Sigmoid colon (tissue), 4 donors: ENCODE measurements at regions not wholly inside any gene's neighbourhood (a gene's known extent, or its start where the extent isn't known, plus 50 kb on each side); places are given as distances from the start of the nearest gene placed in this dataset.

Experiments used
- POLR2A ChIP-seq, 2 donors: fragments of 450-650 bp; IDR thresholded peaks; one replicate each; pipeline ENCODE4 v1.6.1; 2016; ENCODE audit warnings: antibody characterized with exemption in 2 of 2, mild to moderate bottlenecking in 2 of 2, moderate library complexity in 2 of 2
- POLR2AphosphoS5 ChIP-seq, 4 donors: sonication (generic); formaldehyde crosslinking; IDR thresholded peaks; one replicate each; pipeline ENCODE4 v1.6.1; 2017; ENCODE audit warnings: antibody characterized with exemption in 4 of 4
- TF ChIP-seq, protein P1 (sequence below), 4 experiments: fragments of 450-650 bp in 3 of 4; fragments of 200-600 bp in 1 of 4; IDR thresholded peaks; one replicate each; pipeline ENCODE4 v1.5.1; 2016 to 2019; ENCODE audit warnings: antibody characterized with exemption in 4 of 4, mild to moderate bottlenecking in 3 of 4, moderate library complexity in 2 of 4

DNA sequence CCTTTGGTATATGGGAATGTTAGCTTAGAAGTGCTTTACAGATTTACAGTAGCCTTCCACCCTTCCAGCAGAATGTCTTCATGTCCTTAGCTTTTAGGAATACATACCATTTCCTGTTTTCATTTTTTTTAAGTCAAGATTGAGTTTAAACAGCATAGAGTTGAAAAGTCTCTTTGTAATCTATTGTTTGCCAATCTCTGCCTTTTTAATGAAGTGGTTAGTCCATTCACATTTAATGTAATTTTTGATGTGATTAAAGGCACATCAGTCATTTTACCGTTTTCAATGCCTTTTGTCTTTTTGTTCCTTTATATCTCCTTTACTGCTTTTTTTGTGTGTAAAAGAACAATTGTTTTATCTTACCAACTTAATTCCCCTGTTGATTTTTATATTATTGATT is 233.4 kb upstream of the SMIM21 start:
- no peak for TF ChIP-seq POLR2AphosphoS5 (IDR thresholded peaks at IDR 0.05)
- TF ChIP-seq, protein P1, sequence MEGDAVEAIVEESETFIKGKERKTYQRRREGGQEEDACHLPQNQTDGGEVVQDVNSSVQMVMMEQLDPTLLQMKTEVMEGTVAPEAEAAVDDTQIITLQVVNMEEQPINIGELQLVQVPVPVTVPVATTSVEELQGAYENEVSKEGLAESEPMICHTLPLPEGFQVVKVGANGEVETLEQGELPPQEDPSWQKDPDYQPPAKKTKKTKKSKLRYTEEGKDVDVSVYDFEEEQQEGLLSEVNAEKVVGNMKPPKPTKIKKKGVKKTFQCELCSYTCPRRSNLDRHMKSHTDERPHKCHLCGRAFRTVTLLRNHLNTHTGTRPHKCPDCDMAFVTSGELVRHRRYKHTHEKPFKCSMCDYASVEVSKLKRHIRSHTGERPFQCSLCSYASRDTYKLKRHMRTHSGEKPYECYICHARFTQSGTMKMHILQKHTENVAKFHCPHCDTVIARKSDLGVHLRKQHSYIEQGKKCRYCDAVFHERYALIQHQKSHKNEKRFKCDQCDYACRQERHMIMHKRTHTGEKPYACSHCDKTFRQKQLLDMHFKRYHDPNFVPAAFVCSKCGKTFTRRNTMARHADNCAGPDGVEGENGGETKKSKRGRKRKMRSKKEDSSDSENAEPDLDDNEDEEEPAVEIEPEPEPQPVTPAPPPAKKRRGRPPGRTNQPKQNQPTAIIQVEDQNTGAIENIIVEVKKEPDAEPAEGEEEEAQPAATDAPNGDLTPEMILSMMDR (IDR thresholded peaks at IDR 0.05) = no peak
- no peak for TF ChIP-seq POLR2A (IDR thresholded peaks at IDR 0.05)
